ENCODE measurements at regions not wholly inside any gene's neighbourhood (a gene's known extent, or its start where the extent isn't known, plus 50 kb on each side); places are given as distances from the start of the nearest gene placed in this dataset.
"Not testable (repeated sequence)": the region's sequence is repeated elsewhere in the genome, so short reads cannot be mapped to it uniquely, and the experiment has no call there.

GRCh38 chr3:185306286-185306685 is 52.4 kb upstream of the EHHADH start:
- H3K27ac Mint-ChIP-seq; CTCF ChIA-PET; DNase-seq; H3K27me3 ChIP-seq (replicated peaks in 1 of 2; ENCODE audit: control insufficient read depth in 2 of 2, extremely low read depth in 1 of 2, insufficient read depth in 2 of 2, low read length in 1 of 2); POLR2A ChIA-PET; H3K4me1 Mint-ChIP-seq; H3K4me3 ChIP-seq (ENCODE audit: control insufficient read depth in 1 of 2, extremely low read depth in 1 of 2, low read length in 1 of 2); H3K9me3 ChIP-seq; H3K4me1 ChIP-seq (ENCODE audit: control insufficient read depth in 1 of 2, extremely low read depth in 1 of 2, insufficient read depth in 2 of 2, low read length in 2 of 2); H3K27me3 Mint-ChIP-seq; H3K4me3 Mint-ChIP-seq; H3K36me3 ChIP-seq (ENCODE audit: control insufficient read depth in 2 of 2, extremely low read depth in 1 of 2, insufficient read depth in 1 of 2, low read length in 1 of 2); H3K27ac ChIP-seq (ENCODE audit: low read length); ATAC-seq (replicated peaks in 1 of 4): not testable (repeated sequence)
- peaks cover 13 to 18% (median 18%) of the 10 kb centered on the region in 3 donors for H3K9me3 Mint-ChIP-seq
- H3K36me3 Mint-ChIP-seq, result peaks cover 38% of the 10 kb centered on the region

GRCh38 chr3:185306847-185307246 is 53.0 kb upstream of the EHHADH start:
- H3K4me1 Mint-ChIP-seq, result no peaks in the 10 kb centered on the region
- WGBS (ENCODE audit: insufficient coverage), result 100% methylated on average over 2 of the region's 3 CpGs
- Histone ChIP-seq H3K4me1 (ENCODE audit: control insufficient read depth in 1 of 2, extremely low read depth in 1 of 2, insufficient read depth in 2 of 2, low read length in 2 of 2) (no peaks in the 10 kb centered on the region), H3K4me3 (ENCODE audit: control insufficient read depth in 1 of 2, extremely low read depth in 1 of 2, low read length in 1 of 2) (no peak overlapping the region), H3K9me3 (no peaks in the 10 kb centered on the region), H3K27ac (ENCODE audit: low read length) (no peak overlapping the region), H3K27me3 (replicated peaks in 1 of 2; ENCODE audit: control insufficient read depth in 2 of 2, extremely low read depth in 1 of 2, insufficient read depth in 2 of 2, low read length in 1 of 2) (no peaks in the 10 kb centered on the region), H3K36me3 (ENCODE audit: control insufficient read depth in 2 of 2, extremely low read depth in 1 of 2, insufficient read depth in 1 of 2, low read length in 1 of 2) (no peaks in the 10 kb centered on the region)
- peaks cover 1 to 3% of the 10 kb centered on the region in 2 donors for H3K27me3 Mint-ChIP-seq
- H3K9me3 Mint-ChIP-seq, result peaks cover 13 to 18% (median 18%) of the 10 kb centered on the region in 3 donors
- ChIA-PET POLR2A (no interaction called here), CTCF (no interaction called here)
- DNase-seq (no peak), ATAC-seq (replicated peaks in 1 of 4) (no peak)
- H3K27ac Mint-ChIP-seq, result no peak overlapping the region
- H3K36me3 Mint-ChIP-seq, result peaks cover 41% of the 10 kb centered on the region
- H3K4me3 Mint-ChIP-seq, result no peak overlapping the region

- peaks cover 44% of the 10 kb centered on the region for H3K36me3 Mint-ChIP-seq
- peak in 20 of 35 experiments; percentile 1 to 61 (median 16) for DNase-seq
- H3K4me1 Mint-ChIP-seq, result no peaks in the 10 kb centered on the region
- POLR2A ChIA-PET, result no interaction called here
- H3K4me1 ChIP-seq (ENCODE audit: control insufficient read depth in 1 of 2, extremely low read depth in 1 of 2, insufficient read depth in 2 of 2, low read length in 2 of 2), result no peaks in the 10 kb centered on the region
- H3K9me3 Mint-ChIP-seq, result peaks cover 13 to 18% (median 18%) of the 10 kb centered on the region in 3 donors
- CTCF ChIA-PET, result interaction anchor here (1.3 to 1.7 kb wide), 3 partner anchors 19 to 747 kb away, joined by 3 read pairs; no protein-coding TSS in a partner anchor
- 71% methylated on average over 2 of the region's 2 CpGs for WGBS (ENCODE audit: insufficient coverage)
- H3K27me3 ChIP-seq (replicated peaks in 1 of 2; ENCODE audit: control insufficient read depth in 2 of 2, extremely low read depth in 1 of 2, insufficient read depth in 2 of 2, low read length in 1 of 2), result no peaks in the 10 kb centered on the region
- H3K36me3 ChIP-seq (ENCODE audit: control insufficient read depth in 2 of 2, extremely low read depth in 1 of 2, insufficient read depth in 1 of 2, low read length in 1 of 2), result no peaks in the 10 kb centered on the region
- H3K4me3 Mint-ChIP-seq, result no peak overlapping the region
- H3K27ac Mint-ChIP-seq, result no peak overlapping the region
- no peak for ATAC-seq (replicated peaks in 1 of 4)
- no peak overlapping the region for H3K27ac ChIP-seq (ENCODE audit: low read length)
- no peaks in the 10 kb centered on the region for H3K9me3 ChIP-seq
- H3K27me3 Mint-ChIP-seq, result peaks cover 1 to 3% of the 10 kb centered on the region in 2 donors
- no peak overlapping the region for H3K4me3 ChIP-seq (ENCODE audit: control insufficient read depth in 1 of 2, extremely low read depth in 1 of 2, low read length in 1 of 2)
Measured at GRCh38 chr3:185308126-185308754, 54.4 kb upstream of the EHHADH start.

DNA sequence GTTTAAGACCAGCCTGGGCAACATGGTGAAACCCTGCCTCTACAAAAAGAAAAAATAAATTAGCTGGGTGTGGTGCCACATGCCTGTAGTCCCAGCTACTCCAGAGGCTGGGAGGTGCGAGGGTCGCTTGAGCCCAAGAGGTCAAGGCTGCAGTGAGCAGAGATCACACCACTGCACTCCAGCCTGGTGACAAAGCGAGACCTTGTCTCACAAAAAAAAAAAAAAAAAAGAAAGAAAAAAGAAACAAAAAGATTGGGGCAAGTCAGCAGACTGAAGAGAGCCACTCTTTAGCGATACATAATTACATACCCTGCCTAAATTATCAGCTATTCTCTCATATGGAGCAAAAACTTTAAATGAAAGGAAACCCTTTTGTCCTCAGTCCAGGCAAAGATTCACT is 53.6 kb upstream of the MAP3K13 start:
- WGBS (ENCODE audit: insufficient coverage), result 33% methylated on average over 2 of the region's 4 CpGs
- Histone ChIP-seq H3K4me3 (ENCODE audit: control insufficient read depth in 1 of 2, extremely low read depth in 1 of 2, low read length in 1 of 2) (no peak overlapping the region), H3K9me3 (no peaks in the 10 kb centered on the region), H3K27me3 (replicated peaks in 1 of 2; ENCODE audit: control insufficient read depth in 2 of 2, extremely low read depth in 1 of 2, insufficient read depth in 2 of 2, low read length in 1 of 2) (peaks cover 0 to 2% of the 10 kb centered on the region in 2 experiments), H3K36me3 (ENCODE audit: control insufficient read depth in 2 of 2, extremely low read depth in 1 of 2, insufficient read depth in 1 of 2, low read length in 1 of 2) (no peaks in the 10 kb centered on the region), H3K27ac (ENCODE audit: low read length) (no peak overlapping the region), H3K4me1 (ENCODE audit: control insufficient read depth in 1 of 2, extremely low read depth in 1 of 2, insufficient read depth in 2 of 2, low read length in 2 of 2) (no peaks in the 10 kb centered on the region)
- Mint-ChIP-seq H3K4me3 (no peak overlapping the region), H3K27me3 (peaks cover 1 to 3% of the 10 kb centered on the region in 2 donors), H3K9me3 (peaks cover 13 to 18% (median 18%) of the 10 kb centered on the region in 3 donors), H3K27ac (no peak overlapping the region), H3K4me1 (no peaks in the 10 kb centered on the region), H3K36me3 (peaks cover 44% of the 10 kb centered on the region)
- no peak for DNase-seq
- ChIA-PET CTCF (interaction anchor here in 1 of 2 donors (1.3 to 1.7 kb wide), 2 partner anchors 18 to 20 kb away, joined by 3 read pairs; no protein-coding TSS in a partner anchor), POLR2A (no interaction called here)
- no peak for ATAC-seq (replicated peaks in 1 of 4)

DNA sequence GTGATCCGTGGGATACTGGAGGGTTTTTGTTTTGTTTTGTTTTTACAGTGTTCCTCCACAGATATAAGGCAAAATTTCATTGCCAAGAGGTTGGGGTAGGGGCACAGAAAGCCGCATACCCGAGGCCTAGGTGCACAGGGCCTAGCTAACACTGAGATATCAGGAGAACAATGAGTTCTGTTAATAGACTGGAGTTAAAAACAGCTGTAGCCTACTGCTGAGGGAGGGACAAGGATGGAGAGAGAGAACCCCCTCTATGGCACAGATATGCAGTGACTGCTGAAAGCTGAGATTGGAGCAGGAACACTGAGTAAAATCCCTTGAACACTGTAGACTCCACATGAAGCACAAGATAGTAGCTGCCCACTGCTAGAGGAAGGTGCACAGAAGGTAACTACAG is 53.1 kb upstream of the MAP3K13 start:
- no peaks in the 10 kb centered on the region for H3K4me1 Mint-ChIP-seq
- DNase-seq (no peak), ATAC-seq (replicated peaks in 1 of 4) (no peak)
- ChIA-PET POLR2A (no interaction called here), CTCF (interaction anchor here in 1 of 2 donors (0.6 kb wide), 1 partner anchor 435 kb away, joined by 3 read pairs; no protein-coding TSS in a partner anchor)
- H3K36me3 Mint-ChIP-seq, result peaks cover 43% of the 10 kb centered on the region
- Histone ChIP-seq H3K9me3 (no peaks in the 10 kb centered on the region), H3K27ac (ENCODE audit: low read length) (no peak overlapping the region), H3K4me1 (ENCODE audit: control insufficient read depth in 1 of 2, extremely low read depth in 1 of 2, insufficient read depth in 2 of 2, low read length in 2 of 2) (no peaks in the 10 kb centered on the region), H3K27me3 (replicated peaks in 1 of 2; ENCODE audit: control insufficient read depth in 2 of 2, extremely low read depth in 1 of 2, insufficient read depth in 2 of 2, low read length in 1 of 2) (peaks cover 0 to 7% of the 10 kb centered on the region in 2 experiments), H3K36me3 (ENCODE audit: control insufficient read depth in 2 of 2, extremely low read depth in 1 of 2, insufficient read depth in 1 of 2, low read length in 1 of 2) (no peaks in the 10 kb centered on the region), H3K4me3 (ENCODE audit: control insufficient read depth in 1 of 2, extremely low read depth in 1 of 2, low read length in 1 of 2) (no peak overlapping the region)
- H3K27me3 Mint-ChIP-seq, result peaks cover 1 to 3% of the 10 kb centered on the region in 2 donors
- peaks cover 13 to 18% (median 18%) of the 10 kb centered on the region in 3 donors for H3K9me3 Mint-ChIP-seq
- no peak overlapping the region for H3K4me3 Mint-ChIP-seq
- H3K27ac Mint-ChIP-seq, result no peak overlapping the region
- WGBS (ENCODE audit: insufficient coverage), result 94% methylated on average over 3 of the region's 3 CpGs

DNA sequence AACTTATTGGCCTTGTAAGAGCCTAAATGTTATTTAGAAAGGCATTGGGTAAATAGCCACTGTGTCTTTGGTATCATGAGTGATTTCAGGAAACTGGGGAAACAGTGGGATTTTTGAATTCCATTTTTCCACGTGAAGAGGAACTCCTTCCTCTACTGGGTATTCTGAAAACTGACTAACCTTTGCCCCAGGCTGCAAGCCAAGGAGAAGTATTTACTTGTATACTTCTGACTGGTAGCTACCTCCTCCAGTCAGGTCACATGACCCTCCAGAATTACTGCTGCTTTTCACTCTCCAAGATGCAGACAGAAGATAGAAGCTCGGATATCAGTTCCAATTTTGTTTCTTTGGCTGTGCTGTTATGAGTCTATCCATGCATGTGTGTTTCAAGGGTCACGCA is 50.9 kb upstream of the MAP3K13 start:
- Histone ChIP-seq H3K36me3 (ENCODE audit: control insufficient read depth in 2 of 2, extremely low read depth in 1 of 2, insufficient read depth in 1 of 2, low read length in 1 of 2) (no peaks in the 10 kb centered on the region), H3K4me3 (ENCODE audit: control insufficient read depth in 1 of 2, extremely low read depth in 1 of 2, low read length in 1 of 2) (no peak overlapping the region), H3K27me3 (replicated peaks in 1 of 2; ENCODE audit: control insufficient read depth in 2 of 2, extremely low read depth in 1 of 2, insufficient read depth in 2 of 2, low read length in 1 of 2) (peaks cover 0 to 12% of the 10 kb centered on the region in 2 experiments), H3K27ac (ENCODE audit: low read length) (no peak overlapping the region), H3K9me3 (no peaks in the 10 kb centered on the region), H3K4me1 (ENCODE audit: control insufficient read depth in 1 of 2, extremely low read depth in 1 of 2, insufficient read depth in 2 of 2, low read length in 2 of 2) (no peaks in the 10 kb centered on the region)
- H3K4me3 Mint-ChIP-seq, result no peak overlapping the region
- no peaks in the 10 kb centered on the region for H3K4me1 Mint-ChIP-seq
- H3K9me3 Mint-ChIP-seq, result peaks cover 11 to 17% (median 16%) of the 10 kb centered on the region in 3 donors
- H3K27ac Mint-ChIP-seq, result no peak overlapping the region
- peaks cover 23% of the 10 kb centered on the region for H3K36me3 Mint-ChIP-seq
- DNase-seq (no peak), ATAC-seq (replicated peaks in 1 of 4) (no peak)
- H3K27me3 Mint-ChIP-seq, result peaks cover 1 to 3% of the 10 kb centered on the region in 2 donors
- WGBS (ENCODE audit: insufficient coverage), result 100% methylated on average over 1 of the region's 3 CpGs
- CTCF ChIA-PET, result no interaction called here
- POLR2A ChIA-PET, result no interaction called here
